GM12878 (cell line): ENCODE measurements at regions not wholly inside any gene's neighbourhood (a gene's known extent, or its start where the extent isn't known, plus 50 kb on each side); places are given as distances from the start of the nearest gene placed in this dataset.

Experiments used
- ATAC-seq: fragments of 200-7000 bp; cut with Tn5 transposase; 3 replicates; pipeline ENCODE4 v1.9.1; 2020; ENCODE audit warnings: mild to moderate bottlenecking, moderate library complexity
- BruUV-seq: library from RNA; stranded (reverse); fragments of 400-500 nt; replicated peaks from 2 replicates; lab custom pipeline; 2021; lab: Mats Ljungman, UMichigan
- CTCF ChIA-PET: fragments of 300-600 bp; sonication (Branson Sonifier 250); formaldehyde crosslinking; extraction: SDS; loops from one replicate; lab custom pipeline; 2021; ENCODE audit warnings: inconsistent platforms; lab: Yijun Ruan, JAX
- POLR2A ChIA-PET: fragments of 350-600 bp; formaldehyde crosslinking; extraction: SDS; loops from one replicate; lab custom pipeline; 2021; ENCODE audit warnings: inconsistent platforms; lab: Charles Lee
- RAD21 ChIA-PET: fragments of 300-600 bp; sonication (Branson Sonifier 250); formaldehyde crosslinking; loops from one replicate; lab custom pipeline; 2023; ENCODE audit warnings: antibody characterized with exemption; ENCODE audit not compliant: unreplicated experiment; lab: Charles Lee
- SMC1A ChIA-PET: fragments of 300-600 bp; sonication (Branson Sonifier 250); formaldehyde crosslinking; loops from one replicate; lab custom pipeline; 2023; ENCODE audit not compliant: unreplicated experiment, uncharacterized antibody; lab: Charles Lee
- DNase-seq: peaks from one replicate; pipeline ENCODE4 v3.0.0-alpha.2; 2011; ENCODE audit warnings: low read depth, low spot score
- FAIRE-seq: peaks from 3 replicates; lab custom pipeline; 2011; peaks lifted over from hg19 to GRCh38; lab: Jason Lieb, UNC
- H2AFZ ChIP-seq: 2 replicates; pipeline ENCODE4 v1.6.0; 2011; ENCODE audit warnings: low read depth, low read length, control low read depth; ENCODE audit not compliant: control insufficient read depth
- H3K27ac ChIP-seq: 2 replicates; pipeline ENCODE4 v1.5.1; 2011; ENCODE audit warnings: control low read depth; ENCODE audit not compliant: control insufficient read depth, insufficient read depth
- H3K27me3 ChIP-seq, 2 experiments: replicated peaks in 1 of 2; 2 replicates each; pipeline versions ENCODE4 v1.6.0 to v1.6.1; 2011; ENCODE audit warnings: low read length in 1 of 2; ENCODE audit not compliant: control insufficient read depth in 2 of 2, insufficient read depth in 2 of 2
- H3K36me3 ChIP-seq, 2 experiments: 2 replicates each; pipeline ENCODE4 v1.5.1; 2011; ENCODE audit warnings: low read length in 1 of 2; ENCODE audit not compliant: control insufficient read depth in 2 of 2, insufficient read depth in 2 of 2
- H3K4me1 ChIP-seq: 2 replicates; pipeline ENCODE4 v1.6.1; 2011; ENCODE audit warnings: mild to moderate bottlenecking, low read length, moderate library complexity, mixed read lengths; ENCODE audit not compliant: control insufficient read depth, insufficient read depth
- H3K4me2 ChIP-seq: 2 replicates; pipeline ENCODE4 v1.6.0; 2011; ENCODE audit warnings: control low read depth; ENCODE audit not compliant: control insufficient read depth, insufficient read depth
- H3K4me3 ChIP-seq: fragments of 200-600 bp; sonication (generic); 2 replicates; pipeline ENCODE4 v1.5.1; 2016
- H3K79me2 ChIP-seq: 2 replicates; pipeline ENCODE4 v1.6.0; 2011; ENCODE audit warnings: low read length; ENCODE audit not compliant: control insufficient read depth, insufficient read depth
- H3K9ac ChIP-seq: 2 replicates; pipeline ENCODE4 v1.8.0; 2011; ENCODE audit warnings: low read length, control low read depth, mixed read lengths; ENCODE audit not compliant: control insufficient read depth, insufficient read depth
- H3K9me3 ChIP-seq: replicated peaks from 3 replicates; pipeline ENCODE4 v1.5.1; 2011; ENCODE audit warnings: mild to moderate bottlenecking, low read length; ENCODE audit not compliant: control insufficient read depth, insufficient read depth
- H4K20me1 ChIP-seq: 2 replicates; pipeline ENCODE4 v1.6.0; 2011; ENCODE audit not compliant: control insufficient read depth, insufficient read depth
- CTCF ChIP-seq, 3 experiments: IDR thresholded peaks in 2 of 3; conservative IDR thresholded peaks in 1 of 3; 2 replicates each; pipeline ENCODE4 v1.5.1; 2011; ENCODE audit warnings: low read depth in 3 of 3, low read length in 3 of 3, mild to moderate bottlenecking in 3 of 3, control low read depth in 2 of 3, moderate library complexity in 2 of 3, inconsistent platforms in 1 of 3, mixed read lengths in 1 of 3; ENCODE audit not compliant: control insufficient read depth in 2 of 3, insufficient read depth in 1 of 3; ENCODE audit errors: extremely low read depth in 1 of 3
- DPF2 ChIP-seq: fragments of 450-650 bp; IDR thresholded peaks from 2 replicates; pipeline ENCODE4 v1.6.1; 2017; ENCODE audit warnings: mild to moderate bottlenecking
- E2F4 ChIP-seq: IDR thresholded peaks from 2 replicates; pipeline ENCODE4 v1.6.1; 2012; ENCODE audit warnings: low read depth, low read length, improper control_type of control experiment
- EGR1 ChIP-seq, 2 experiments: IDR thresholded peaks; 1 replicate in 1 of 2; 2 replicates in 1 of 2; pipeline ENCODE4 v1.6.1; 2011 to 2012; ENCODE audit warnings: low read depth in 2 of 2, low read length in 2 of 2, borderline replicate concordance in 1 of 2, mild to moderate bottlenecking in 1 of 2, moderate library complexity in 1 of 2
- HCFC1 ChIP-seq: fragments of 150-350 bp; IDR thresholded peaks from 2 replicates; pipeline ENCODE4 v1.6.1; 2014; ENCODE audit warnings: low read length
- MYB ChIP-seq: fragments of 150-350 bp; IDR thresholded peaks from 2 replicates; pipeline ENCODE4 v1.6.1; 2014; ENCODE audit warnings: mild to moderate bottlenecking, low read depth, low read length, borderline replicate concordance
- NRF1 ChIP-seq: conservative IDR thresholded peaks from 2 replicates; pipeline ENCODE4 v1.6.1; 2011; ENCODE audit warnings: mild to moderate bottlenecking, low read depth, low read length, improper control_type of control experiment
- PAX8 ChIP-seq: fragments of 450-650 bp; IDR thresholded peaks from 2 replicates; pipeline ENCODE4 v1.6.1; 2017; ENCODE audit warnings: mild to moderate bottlenecking, moderate library complexity
- POU2F2 ChIP-seq: IDR thresholded peaks from 3 replicates; pipeline ENCODE4 v1.6.1; 2011; ENCODE audit warnings: low read depth, mild to moderate bottlenecking, low read length, borderline replicate concordance
- RELA ChIP-seq: fragments of 450-650 bp; IDR thresholded peaks from 2 replicates; pipeline ENCODE4 v1.8.0; 2014; ENCODE audit warnings: borderline replicate concordance; ENCODE audit not compliant: partially characterized antibody
- RELB ChIP-seq: fragments of 450-650 bp; IDR thresholded peaks from 2 replicates; pipeline ENCODE4 v1.6.1; 2017; ENCODE audit warnings: low read depth, mild to moderate bottlenecking, moderate library complexity
- SIX5 ChIP-seq: IDR thresholded peaks from 2 replicates; pipeline ENCODE4 v1.6.1; 2011; ENCODE audit warnings: mild to moderate bottlenecking, low read depth, low read length, moderate library complexity; ENCODE audit not compliant: severe bottlenecking
- ZBTB4 ChIP-seq: fragments of 450-650 bp; formaldehyde crosslinking; IDR thresholded peaks from 2 replicates; pipeline ENCODE4 v1.4.0; 2022; ENCODE audit warnings: mild to moderate bottlenecking, moderate library complexity
- ZSCAN29 ChIP-seq: fragments of 450-650 bp; IDR thresholded peaks from 2 replicates; pipeline ENCODE4 v1.6.1; 2017; ENCODE audit warnings: mild to moderate bottlenecking, moderate library complexity
- ZZZ3 ChIP-seq: IDR thresholded peaks from 2 replicates; pipeline ENCODE4 v1.6.1; 2011; ENCODE audit warnings: low read depth; ENCODE audit not compliant: control insufficient read depth, insufficient read length
- WGBS: methylation state at CpG from one replicate; pipeline ENCODE4 v1.1.6; 2016; ENCODE audit warnings: low lambda C conversion rate; ENCODE audit not compliant: insufficient replicate concordance, insufficient coverage; ENCODE audit errors: missing lambda C conversion rate; 5-methylcytosine and 5-hydroxymethylcytosine counted together
- in situ Hi-C: fragments of 300-500 bp; cut with MboI; formaldehyde crosslinking; loops from 9 replicates; pipeline ENCODE4 v1.14.3; 2018; ENCODE audit warnings: mixed read lengths
- intact Hi-C: fragments of 100-400 bp; cut with micrococcal nuclease; formaldehyde crosslinking; loops from one replicate; pipeline ENCODE4 v1.14.2; 2022; ENCODE audit not compliant: unreplicated experiment

GRCh38 chr5:68518286-68518685 lies 302.7 kb downstream of the PIK3R1 start:
- no peaks in the 10 kb centered on the region for H3K27me3 ChIP-seq
- H3K36me3 ChIP-seq, result no peaks in the 10 kb centered on the region
- H3K9me3 ChIP-seq, result no peaks in the 10 kb centered on the region; the same call in 2 of the 3 replicates
- CTCF ChIA-PET, result no interaction called here
- no peak for ATAC-seq
- no peak overlapping the region for H2AFZ ChIP-seq
- SMC1A ChIA-PET, result no interaction called here
- H3K79me2 ChIP-seq, result no peaks in the 10 kb centered on the region
- WGBS, result 50% methylated on average over 4 of the region's 4 CpGs
- H3K27ac ChIP-seq, result no peak overlapping the region
- H3K9ac ChIP-seq, result no peak overlapping the region
- no peak overlapping the region for H3K4me2 ChIP-seq
- TF ChIP-seq RELB (no peak), MYB (no peak), RELA (no peak), HCFC1 (no peak), NRF1 (no peak), ZBTB4 (CRISPR knock-in tag) (no peak), ZSCAN29 (no peak), CTCF (IDR thresholded peaks at IDR 0.05 in 2 of 3, conservative IDR thresholded peaks at IDR 0.05 in 1 of 3; ENCODE audit: control insufficient read depth in 2 of 3, extremely low read depth in 1 of 3, insufficient read depth in 1 of 3, low read depth in 3 of 3, low read length in 3 of 3) (no peak), DPF2 (no peak), EGR1 (IDR thresholded peaks at IDR 0.05; ENCODE audit: borderline replicate concordance in 1 of 2, low read depth in 2 of 2, low read length in 2 of 2) (no peak), POU2F2 (no peak), E2F4 (no peak), PAX8 (no peak), ZZZ3 (no peak), SIX5 (no peak)
- no peaks in the 10 kb centered on the region for H3K4me1 ChIP-seq
- no TSS peak for BruUV-seq
- POLR2A ChIA-PET, result no interaction called here
- in situ Hi-C loops (no loop called here), intact Hi-C loops (no loop called here)
- H3K4me3 ChIP-seq, result no peak overlapping the region
- no peak for DNase-seq
- no peaks in the 10 kb centered on the region for H4K20me1 ChIP-seq
- RAD21 ChIA-PET, result no interaction called here
- FAIRE-seq, result no peak
